H1 (cell line): ENCODE measurements at regions not wholly inside any gene's neighbourhood (a gene's known extent, or its start where the extent isn't known, plus 50 kb on each side); places are given as distances from the start of the nearest gene placed in this dataset.

Source experiments
- CTCF ChIA-PET: fragments of 300-600 bp; sonication (Branson Sonifier 250); formaldehyde crosslinking; loops from one replicate; lab custom pipeline; 2021; ENCODE audit not compliant: partially characterized antibody; lab: Charles Lee
- POLR2A ChIA-PET: fragments of 300-600 bp; sonication (Branson Sonifier 250); formaldehyde crosslinking; loops from one replicate; lab custom pipeline; 2021; ENCODE audit warnings: inconsistent platforms; ENCODE audit not compliant: partially characterized antibody; lab: Charles Lee
- DNase-seq, 2 experiments: peaks; one replicate each; pipeline versions ENCODE4 v3.0.0 to v3.0.0-alpha.2; 2010 to 2022; ENCODE audit warnings: low spot score in 2 of 2, low read depth in 1 of 2, mixed read lengths in 1 of 2
- FAIRE-seq: peaks from 2 replicates; lab custom pipeline; 2011; peaks lifted over from hg19 to GRCh38; lab: Jason Lieb, UNC
- H2AFZ ChIP-seq: 2 replicates; pipeline ENCODE4 v1.8.1; 2012; ENCODE audit warnings: low read length, inconsistent platforms
- H2AK5ac ChIP-seq: 2 replicates; pipeline ENCODE4 v1.6.1; 2013; ENCODE audit warnings: low read depth, low read length
- H2BK120ac ChIP-seq: replicated peaks from 2 replicates; pipeline ENCODE3; 2013; ENCODE audit warnings: low read depth, low read length, inconsistent platforms
- H2BK12ac ChIP-seq: 2 replicates; pipeline ENCODE4 v1.6.1; 2013; ENCODE audit warnings: low read depth, low read length
- H2BK15ac ChIP-seq: 2 replicates; pipeline ENCODE4 v1.6.1; 2013; ENCODE audit warnings: low read length
- H2BK20ac ChIP-seq: 2 replicates; pipeline ENCODE4 v1.6.1; 2013; ENCODE audit warnings: low read length
- H2BK5ac ChIP-seq: 2 replicates; pipeline ENCODE4 v1.6.1; 2013; ENCODE audit warnings: low read depth, low read length
- H3K14ac ChIP-seq: 2 replicates; pipeline ENCODE4 v1.6.1; 2013; ENCODE audit warnings: inconsistent platforms; ENCODE audit not compliant: insufficient read length
- H3K18ac ChIP-seq: 2 replicates; pipeline ENCODE4 v1.6.1; 2013; ENCODE audit warnings: low read length; ENCODE audit errors: extremely low read depth
- H3K23ac ChIP-seq: 2 replicates; pipeline ENCODE4 v1.6.1; 2013; ENCODE audit warnings: inconsistent platforms; ENCODE audit not compliant: insufficient read length
- H3K23me2 ChIP-seq: 2 replicates; pipeline ENCODE4 v1.6.1; 2013; ENCODE audit warnings: low read depth, low read length
- H3K27ac ChIP-seq: 2 replicates; pipeline ENCODE4 v1.6.1; 2011; ENCODE audit warnings: low read depth, low read length, inconsistent platforms
- H3K27me3 ChIP-seq, 4 experiments: replicated peaks in 1 of 4; 1 replicate in 1 of 4; 2 replicates in 3 of 4; pipeline versions ENCODE4 v1.6.1 to v1.8.1; 2011 to 2013; ENCODE audit warnings: low read length in 3 of 4, mild to moderate bottlenecking in 3 of 4, inconsistent platforms in 2 of 4, mixed read lengths in 2 of 4, moderate library complexity in 1 of 4; ENCODE audit not compliant: control insufficient read depth in 3 of 4, insufficient read depth in 3 of 4; ENCODE audit errors: extremely low read depth in 1 of 4
- H3K36me3 ChIP-seq, 4 experiments: 2 replicates each; pipeline versions ENCODE4 v1.6.1 to v1.8.1; 2011 to 2013; ENCODE audit warnings: mild to moderate bottlenecking in 4 of 4, low read length in 3 of 4, moderate library complexity in 2 of 4, control low read depth in 1 of 4, inconsistent platforms in 1 of 4; ENCODE audit not compliant: insufficient read depth in 4 of 4, control insufficient read depth in 2 of 4
- H3K4ac ChIP-seq: replicated peaks from 2 replicates; pipeline ENCODE3; 2013; ENCODE audit warnings: low read length, low read depth, mixed read lengths, inconsistent platforms; ENCODE audit not compliant: insufficient read length
- H3K4me1 ChIP-seq, 4 experiments: replicated peaks in 1 of 4; 1 replicate in 1 of 4; 2 replicates in 3 of 4; pipeline versions ENCODE4 v1.6.1 to v1.8.1; 2011 to 2013; ENCODE audit warnings: low read length in 3 of 4, inconsistent platforms in 2 of 4, mixed read lengths in 1 of 4; ENCODE audit not compliant: insufficient read depth in 4 of 4, control insufficient read depth in 3 of 4
- H3K4me2 ChIP-seq, 2 experiments: 2 replicates each; pipeline versions ENCODE4 v1.6.1 to v1.8.1; 2011 to 2013; ENCODE audit warnings: low read depth in 2 of 2, low read length in 2 of 2, control low read depth in 1 of 2, inconsistent platforms in 1 of 2, mild to moderate bottlenecking in 1 of 2; ENCODE audit not compliant: insufficient read depth in 1 of 2
- H3K4me3 ChIP-seq, 4 experiments: fragments of 200-600, 300-600 bp in 1 of 4; sonication (generic), shearing (Covaris generic), sonication (Bioruptor Twin) in 1 of 4; 2 replicates each; pipeline versions ENCODE4 v1.5.1 to v1.8.1; 2011 to 2016; ENCODE audit warnings: low read length in 4 of 4, low read depth in 3 of 4, control low read depth in 2 of 4, inconsistent platforms in 2 of 4, mild to moderate bottlenecking in 2 of 4, mixed read lengths in 1 of 4, moderate library complexity in 1 of 4; ENCODE audit not compliant: insufficient read depth in 2 of 4; ENCODE audit errors: extremely low read depth in 1 of 4
- H3K56ac ChIP-seq: replicated peaks from 2 replicates; pipeline ENCODE3; 2013; ENCODE audit warnings: low read depth, mild to moderate bottlenecking, mixed read lengths, low read length, inconsistent platforms; ENCODE audit not compliant: insufficient read length
- H3K79me1 ChIP-seq: 2 replicates; pipeline ENCODE4 v1.6.1; 2013; ENCODE audit warnings: low read depth, low read length, control low read depth
- H3K79me2 ChIP-seq, 2 experiments: 2 replicates each; pipeline versions ENCODE4 v1.6.1 to v1.8.1; 2012 to 2013; ENCODE audit warnings: low read length in 2 of 2, mild to moderate bottlenecking in 2 of 2, inconsistent platforms in 1 of 2; ENCODE audit not compliant: insufficient read depth in 2 of 2, control insufficient read depth in 1 of 2
- H3K9ac ChIP-seq, 4 experiments: replicated peaks in 1 of 4; 1 replicate in 1 of 4; 2 replicates in 3 of 4; pipeline versions ENCODE4 v1.6.1 to v1.8.1; 2011 to 2013; ENCODE audit warnings: low read depth in 3 of 4, low read length in 3 of 4, control low read depth in 2 of 4, mild to moderate bottlenecking in 2 of 4, moderate library complexity in 2 of 4, inconsistent platforms in 1 of 4; ENCODE audit errors: extremely low read depth in 1 of 4
- H3K9me3 ChIP-seq, 2 experiments: 2 replicates each; pipeline versions ENCODE4 v1.6.1 to v1.8.1; 2012 to 2013; ENCODE audit warnings: mild to moderate bottlenecking in 2 of 2, moderate library complexity in 2 of 2, control low read depth in 1 of 2, inconsistent platforms in 1 of 2, low read depth in 1 of 2, low read length in 1 of 2, mixed read lengths in 1 of 2; ENCODE audit not compliant: insufficient read depth in 2 of 2
- H4K20me1 ChIP-seq, 2 experiments: replicated peaks in 1 of 2; 2 replicates each; pipeline versions ENCODE3 to v1.8.1; 2011 to 2013; ENCODE audit warnings: inconsistent platforms in 2 of 2, low read length in 2 of 2, mild to moderate bottlenecking in 1 of 2; ENCODE audit not compliant: insufficient read depth in 2 of 2, control insufficient read depth in 1 of 2
- H4K5ac ChIP-seq: 2 replicates; pipeline ENCODE4 v1.6.1; 2013; ENCODE audit warnings: low read length, low read depth, mixed read lengths, inconsistent platforms; ENCODE audit not compliant: insufficient read length
- H4K8ac ChIP-seq: 2 replicates; pipeline ENCODE4 v1.8.0; 2013; ENCODE audit warnings: mild to moderate bottlenecking, moderate library complexity, low read length, inconsistent platforms; ENCODE audit not compliant: insufficient read depth; ENCODE audit errors: extremely low read depth
- H4K91ac ChIP-seq: replicated peaks from 2 replicates; pipeline ENCODE3; 2013; ENCODE audit warnings: low read length, mixed read lengths, inconsistent platforms; ENCODE audit not compliant: insufficient read length
- HDAC6 ChIP-seq: IDR thresholded peaks from one replicate; pipeline ENCODE4 v1.7.1; 2012; ENCODE audit warnings: low read depth, mild to moderate bottlenecking, inconsistent platforms, low read length, moderate library complexity
- JUN ChIP-seq: IDR thresholded peaks from 2 replicates; pipeline ENCODE4 v1.6.1; 2011; ENCODE audit warnings: low read depth, mild to moderate bottlenecking, improper control_type of control experiment, low read length
- RXRA ChIP-seq: IDR thresholded peaks from 2 replicates; pipeline ENCODE4 v1.6.1; 2011; ENCODE audit warnings: low read depth, mild to moderate bottlenecking, low read length, moderate library complexity; ENCODE audit not compliant: insufficient read depth
- TBP ChIP-seq: IDR thresholded peaks from 2 replicates; pipeline ENCODE4 v1.6.1; 2011; ENCODE audit warnings: low read depth, low read length, improper control_type of control experiment
- WGBS, 2 experiments: shearing (Covaris generic) in 1 of 2; methylation state at CpG; one replicate each; pipeline versions ENCODE4 v1.1.6 to v1.1.7; 2013 to 2015; ENCODE audit warnings: low lambda C conversion rate in 2 of 2, mixed read lengths in 2 of 2, inconsistent platforms in 1 of 2, low coverage in 1 of 2, missing lambda C conversion rate in 1 of 2; ENCODE audit not compliant: insufficient replicate concordance in 2 of 2, insufficient coverage in 1 of 2, insufficient read length in 1 of 2; ENCODE audit errors: extremely low coverage in 1 of 2, missing lambda C conversion rate in 1 of 2; 5-methylcytosine and 5-hydroxymethylcytosine counted together

DNA sequence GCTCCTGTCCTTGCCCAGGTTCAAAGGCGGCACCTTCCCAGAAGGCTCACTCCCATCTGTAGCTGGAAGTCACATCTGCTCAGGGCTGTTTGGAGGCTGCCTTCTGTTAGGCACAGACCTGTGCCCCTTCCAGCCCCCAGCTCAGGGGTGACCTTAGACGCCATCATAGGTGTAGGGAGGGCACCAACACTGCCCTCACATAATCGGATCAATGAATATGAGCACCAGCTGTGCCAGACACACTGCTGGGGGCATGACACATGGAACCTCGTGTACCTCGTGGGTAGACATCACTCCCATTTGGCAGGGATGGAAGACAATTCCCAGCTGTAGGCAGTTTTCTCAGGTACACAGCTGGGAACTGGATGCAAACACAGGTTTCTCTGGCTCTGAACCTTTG is 220.7 kb upstream of the ASIC2 start:
- no peaks in the 10 kb centered on the region for H4K20me1 ChIP-seq
- H2BK5ac ChIP-seq: no peak overlapping the region
- no peak overlapping the region for H3K23ac ChIP-seq
- no peaks in the 10 kb centered on the region for H3K79me2 ChIP-seq
- H3K27me3 ChIP-seq: no peaks in the 10 kb centered on the region
- no peak overlapping the region for H3K4me3 ChIP-seq
- no peaks in the 10 kb centered on the region for H3K79me1 ChIP-seq
- no peak overlapping the region for H2BK20ac ChIP-seq
- no peaks in the 10 kb centered on the region for H3K36me3 ChIP-seq
- no peak overlapping the region for H3K18ac ChIP-seq
- ChIA-PET CTCF (interaction anchor here (1.6 to 7.9 kb wide), 2 partner anchors 8 to 160 kb away, joined by 5 to 74 read pairs; no protein-coding TSS in a partner anchor), POLR2A (no interaction called here)
- no peak overlapping the region for H3K4ac ChIP-seq
- no peak overlapping the region for H3K9ac ChIP-seq
- H2BK120ac ChIP-seq: no peak overlapping the region
- no peak overlapping the region for H3K4me2 ChIP-seq
- H3K14ac ChIP-seq: no peak overlapping the region
- no peak for FAIRE-seq
- no peaks in the 10 kb centered on the region for H3K9me3 ChIP-seq
- H4K8ac ChIP-seq: no peak overlapping the region
- peaks cover 2% of the 10 kb centered on the region; the same call in 1 of the 2 replicates for H3K23me2 ChIP-seq
- H3K27ac ChIP-seq: no peak overlapping the region
- TF ChIP-seq HDAC6 (no peak), RXRA (no peak), JUN (no peak), TBP (no peak)
- no peak overlapping the region for H2AK5ac ChIP-seq
- no peak overlapping the region for H2BK12ac ChIP-seq
- no peak overlapping the region for H2AFZ ChIP-seq
- H4K5ac ChIP-seq: no peak overlapping the region
- 91% methylated on average over 5 of the region's 5 CpGs; no CpG with 5 or more reads in 1 of the 2 experiments for WGBS, 2 experiments
- H2BK15ac ChIP-seq: no peak overlapping the region
- DNase-seq: no peak
- H4K91ac ChIP-seq: no peak overlapping the region
- H3K4me1 ChIP-seq: no peaks in the 10 kb centered on the region
- no peak overlapping the region for H3K56ac ChIP-seq
